Prostate gland (tissue), 2 donors: ENCODE measurements at regions not wholly inside any gene's neighbourhood (a gene's known extent, or its start where the extent isn't known, plus 50 kb on each side); places are given as distances from the start of the nearest gene placed in this dataset.

Experiments used
- POLR2A ChIP-seq: fragments of 450-650 bp; IDR thresholded peaks from one replicate; pipeline ENCODE4 v1.6.1; 2016; ENCODE audit warnings: antibody characterized with exemption, mild to moderate bottlenecking
- TF ChIP-seq, protein P1 (sequence below), 4 experiments: fragments of 200-600 bp in 2 of 4; fragments of 450-650 bp in 2 of 4; sonication (generic) in 2 of 4; IDR thresholded peaks; 1 replicate in 3 of 4; 2 replicates in 1 of 4; pipeline ENCODE4 v1.5.1; 2016 to 2019; ENCODE audit warnings: antibody characterized with exemption in 4 of 4, mild to moderate bottlenecking in 2 of 4, moderate library complexity in 2 of 4

DNA sequence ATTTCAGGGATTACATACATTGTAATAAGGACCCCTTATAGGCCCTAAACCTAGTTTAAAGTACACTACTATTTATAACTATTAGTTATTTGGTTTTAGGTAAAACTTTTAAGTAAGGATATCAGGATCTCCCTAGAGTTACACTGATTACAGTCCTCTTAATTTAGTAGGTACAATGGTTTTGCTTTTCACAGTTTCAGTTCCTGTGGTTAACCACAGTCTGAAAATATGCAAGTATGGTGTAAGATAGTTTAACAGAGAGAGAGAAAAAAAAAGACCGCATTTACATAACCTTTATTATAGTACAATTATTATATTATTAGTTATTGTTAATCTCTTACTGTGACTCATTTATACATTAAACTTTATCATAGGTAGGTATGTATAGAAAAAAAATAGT, 725.3 kb upstream of the PTPRD start:
- TF ChIP-seq, protein P1, sequence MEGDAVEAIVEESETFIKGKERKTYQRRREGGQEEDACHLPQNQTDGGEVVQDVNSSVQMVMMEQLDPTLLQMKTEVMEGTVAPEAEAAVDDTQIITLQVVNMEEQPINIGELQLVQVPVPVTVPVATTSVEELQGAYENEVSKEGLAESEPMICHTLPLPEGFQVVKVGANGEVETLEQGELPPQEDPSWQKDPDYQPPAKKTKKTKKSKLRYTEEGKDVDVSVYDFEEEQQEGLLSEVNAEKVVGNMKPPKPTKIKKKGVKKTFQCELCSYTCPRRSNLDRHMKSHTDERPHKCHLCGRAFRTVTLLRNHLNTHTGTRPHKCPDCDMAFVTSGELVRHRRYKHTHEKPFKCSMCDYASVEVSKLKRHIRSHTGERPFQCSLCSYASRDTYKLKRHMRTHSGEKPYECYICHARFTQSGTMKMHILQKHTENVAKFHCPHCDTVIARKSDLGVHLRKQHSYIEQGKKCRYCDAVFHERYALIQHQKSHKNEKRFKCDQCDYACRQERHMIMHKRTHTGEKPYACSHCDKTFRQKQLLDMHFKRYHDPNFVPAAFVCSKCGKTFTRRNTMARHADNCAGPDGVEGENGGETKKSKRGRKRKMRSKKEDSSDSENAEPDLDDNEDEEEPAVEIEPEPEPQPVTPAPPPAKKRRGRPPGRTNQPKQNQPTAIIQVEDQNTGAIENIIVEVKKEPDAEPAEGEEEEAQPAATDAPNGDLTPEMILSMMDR (IDR thresholded peaks at IDR 0.05) = no peak
- TF ChIP-seq POLR2A = no peak
